Activated effector memory CD4-positive, alpha-beta T cell treated with anti-CD3 and anti-CD28 coated beads, Interleukin-2, amount 50 U/mL, for 16 hours (primary cell): ENCODE measurements at regions not wholly inside any gene's neighbourhood (a gene's known extent, or its start where the extent isn't known, plus 50 kb on each side); places are given as distances from the start of the nearest gene placed in this dataset.

Experiments used
- DNase-seq: peaks from one replicate; pipeline ENCODE4 v3.0.0-alpha.2; 2020

- no peak for DNase-seq
Measured at GRCh38 chr3:10743366-10744097, 72.5 kb upstream of the SLC6A11 start.

GRCh38 chr3:10744098-10744465, 71.9 kb upstream of the SLC6A11 start:
- no peak for DNase-seq

- DNase-seq: no peak
Measured at GRCh38 chr3:10745392-10745791, 70.6 kb upstream of the SLC6A11 start.

GRCh38 chr3:10746001-10746400, 70.0 kb upstream of the SLC6A11 start:
- DNase-seq: no peak

- no peak for DNase-seq
Measured at GRCh38 chr3:10746684-10747083, 69.3 kb upstream of the SLC6A11 start.

GRCh38 chr3:10747341-10747740, 68.7 kb upstream of the SLC6A11 start:
- no peak for DNase-seq

GRCh38 chr3:10748040-10748439, 68.0 kb upstream of the SLC6A11 start:
- no peak for DNase-seq

- peak; percentile 73 for DNase-seq
Measured at GRCh38 chr3:10753964-10754363, 62.1 kb upstream of the SLC6A11 start.

- DNase-seq: no peak
Measured at GRCh38 chr3:10756546-10756945, 59.5 kb upstream of the SLC6A11 start.

- DNase-seq: no peak
Measured at GRCh38 chr3:10757021-10757820, 58.8 kb upstream of the SLC6A11 start.

GRCh38 chr3:10757821-10758130, 58.3 kb upstream of the SLC6A11 start:
- DNase-seq: no peak

- peak; percentile 78 for DNase-seq
Measured at GRCh38 chr3:10758304-10759037, 57.6 kb upstream of the SLC6A11 start.

- DNase-seq: no peak
Measured at GRCh38 chr3:10759495-10759894, 56.5 kb upstream of the SLC6A11 start.

- no peak for DNase-seq
Measured at GRCh38 chr3:10760199-10760598, 55.8 kb upstream of the SLC6A11 start.

GRCh38 chr3:10761583-10761982, 54.4 kb upstream of the SLC6A11 start:
- no peak for DNase-seq

GRCh38 chr3:10762116-10762515, 53.9 kb upstream of the SLC6A11 start:
- no peak for DNase-seq

GRCh38 chr3:10762611-10763247, 53.3 kb upstream of the SLC6A11 start:
- no peak for DNase-seq

GRCh38 chr3:10763248-10763620, 52.8 kb upstream of the SLC6A11 start:
- DNase-seq: no peak

- no peak for DNase-seq
Measured at GRCh38 chr3:10763817-10764258, 52.2 kb upstream of the SLC6A11 start.

GRCh38 chr3:10764259-10765051, 51.6 kb upstream of the SLC6A11 start:
- DNase-seq: no peak

GRCh38 chr3:10766049-10766705, 49.9 kb upstream of the SLC6A11 start:
- DNase-seq: no peak
